GM12891 (cell line): ENCODE measurements at regions not wholly inside any gene's neighbourhood (a gene's known extent, or its start where the extent isn't known, plus 50 kb on each side); places are given as distances from the start of the nearest gene placed in this dataset.

Experiments used
- POLR2A ChIP-seq: IDR thresholded peaks from 2 replicates; pipeline ENCODE4 v1.6.1; 2011; ENCODE audit warnings: low read depth, low read length, control low read depth
- POLR2AphosphoS5 ChIP-seq: IDR thresholded peaks from 2 replicates; pipeline ENCODE4 v1.6.1; 2011; ENCODE audit warnings: low read depth, low read length, control low read depth

GRCh38 chr15:53031469-53031868 is 241.3 kb upstream of the ONECUT1 start:
- no peak for TF ChIP-seq POLR2A
- TF ChIP-seq POLR2AphosphoS5 = no peak
